GM21619 (cell line): ENCODE measurements at regions not wholly inside any gene's neighbourhood (a gene's known extent, or its start where the extent isn't known, plus 50 kb on each side); places are given as distances from the start of the nearest gene placed in this dataset.

Source experiments
- ATAC-seq: cut with Tn5 transposase; IDR thresholded peaks from one replicate; pipeline ENCODE4 v1.9.1; 2021; ENCODE audit not compliant: unreplicated experiment

DNA sequence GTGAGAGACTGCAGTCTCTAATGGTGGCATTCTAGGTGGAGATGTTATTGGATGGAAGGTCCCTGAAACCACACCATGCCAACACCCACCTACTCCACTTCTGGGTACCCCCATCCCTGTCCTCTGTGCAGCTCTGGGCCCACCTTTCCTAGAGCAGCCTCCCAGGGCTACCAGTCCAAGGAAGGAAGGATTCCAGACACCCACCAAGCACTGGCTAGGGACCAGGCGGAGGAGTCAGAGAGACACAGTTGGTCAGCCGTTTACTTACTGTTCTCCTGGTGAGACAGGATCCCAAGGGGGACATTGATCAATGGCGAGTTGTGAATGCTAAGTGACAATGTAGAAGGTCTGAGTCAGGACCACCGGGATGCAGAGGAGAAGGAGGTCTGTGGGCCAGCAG is 151.6 kb downstream of the TTC32 start:
- no peak for ATAC-seq

- ATAC-seq: no peak
These were observed 152.3 kb downstream of the TTC32 start for GRCh38 chr2:19749507-19749836.

DNA sequence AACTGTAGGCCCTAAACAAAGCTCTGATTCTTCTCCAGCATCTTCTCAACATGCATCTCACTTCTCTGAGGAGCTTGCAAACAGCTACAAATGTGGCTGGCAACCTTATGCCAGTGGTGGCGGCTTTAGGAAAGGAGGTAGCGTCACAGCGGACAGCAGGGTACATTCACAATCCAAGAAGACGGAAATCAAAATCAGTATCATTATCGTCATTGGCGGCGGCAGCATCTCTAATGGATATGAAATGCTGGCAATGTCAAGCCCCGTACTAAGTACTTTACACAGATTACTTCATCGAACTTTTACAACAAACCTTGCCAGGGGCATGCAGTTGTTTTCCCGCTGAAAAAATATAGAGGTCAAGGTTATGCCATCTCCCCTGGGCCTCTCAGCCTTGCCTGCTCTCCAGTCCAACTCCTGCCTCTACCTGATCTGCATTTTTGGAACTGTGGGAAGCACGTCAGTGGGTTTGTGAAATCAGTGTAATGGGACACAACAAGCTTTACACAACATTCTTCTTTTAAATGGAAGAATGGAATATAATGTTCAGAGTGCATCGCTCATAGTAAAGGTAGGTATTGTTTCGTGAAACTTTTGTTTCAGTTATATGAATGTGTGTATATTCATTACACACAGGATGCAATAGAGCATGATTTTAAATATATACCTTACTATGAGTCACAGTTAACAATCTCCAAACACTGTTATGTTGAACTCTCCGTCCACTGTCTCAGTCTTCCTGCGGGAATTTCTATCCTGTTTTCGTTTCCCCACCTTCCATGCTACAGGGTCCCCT is 152.9 kb downstream of the TTC32 start:
- ATAC-seq: no peak

- no peak for ATAC-seq
These were observed 153.8 kb downstream of the TTC32 start for GRCh38 chr2:19748073-19748375.

DNA sequence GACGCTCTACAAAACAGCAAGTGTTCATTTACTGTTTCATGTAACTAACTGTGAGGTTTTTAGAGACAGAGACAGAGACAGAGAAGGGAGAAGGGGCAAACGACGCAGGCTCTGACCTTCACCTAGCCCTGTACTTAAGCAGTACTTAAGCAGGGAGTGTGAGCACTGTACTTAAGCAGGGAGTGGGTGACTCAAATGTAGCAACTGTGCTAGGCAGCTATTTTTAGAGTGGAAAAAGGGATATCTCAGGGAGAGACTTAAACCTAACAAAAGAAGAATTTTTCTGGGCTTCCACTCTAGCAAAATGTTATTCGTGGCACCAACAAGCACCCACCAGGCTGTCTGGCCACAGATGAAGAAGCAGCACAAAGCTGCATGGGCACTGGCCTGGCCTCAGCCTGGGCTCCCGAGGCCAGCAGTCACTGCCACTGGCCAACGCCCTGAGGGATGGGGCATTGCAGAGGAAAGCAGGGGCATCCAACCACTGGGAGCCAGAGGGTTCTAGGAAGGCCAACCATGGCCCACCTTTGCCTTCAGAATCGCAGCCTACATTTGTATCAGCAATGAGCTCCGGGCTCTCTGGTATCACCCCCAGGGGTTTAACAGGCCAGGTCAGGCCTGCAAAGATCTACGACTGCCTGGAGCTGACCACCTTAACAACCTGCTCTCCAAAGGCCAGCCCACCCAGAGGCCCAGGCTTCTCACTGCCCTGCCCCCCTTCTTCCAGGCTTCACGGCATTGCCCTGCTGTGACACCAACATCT is 154.3 kb downstream of the TTC32 start:
- no peak for ATAC-seq

- ATAC-seq: no peak
These were observed 155.0 kb downstream of the TTC32 start for GRCh38 chr2:19746611-19747309.

DNA sequence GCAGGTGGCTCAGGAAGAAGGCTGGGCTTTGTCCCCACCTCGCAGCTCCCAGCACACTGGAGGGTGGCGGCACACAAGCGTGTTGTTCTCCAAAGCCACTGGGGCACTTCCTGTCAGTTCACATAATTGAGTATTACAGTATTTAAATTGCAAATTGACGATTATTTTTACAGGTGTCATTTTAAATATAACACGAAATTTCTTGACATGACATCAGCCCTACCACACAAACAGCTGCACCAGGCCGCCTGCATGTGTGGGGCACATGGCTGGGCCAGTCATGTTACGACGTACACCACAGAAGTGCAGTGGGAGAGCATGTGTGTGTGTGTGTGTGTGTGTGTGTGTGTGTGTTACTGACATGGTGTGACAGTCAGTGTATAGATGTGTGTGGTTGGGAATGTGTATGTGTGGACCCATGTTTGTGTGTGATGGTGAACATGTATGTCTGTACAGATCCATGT is 155.6 kb downstream of the TTC32 start:
- no peak for ATAC-seq

- ATAC-seq: no peak
These were observed 156.3 kb downstream of the TTC32 start for GRCh38 chr2:19745318-19746136.

DNA sequence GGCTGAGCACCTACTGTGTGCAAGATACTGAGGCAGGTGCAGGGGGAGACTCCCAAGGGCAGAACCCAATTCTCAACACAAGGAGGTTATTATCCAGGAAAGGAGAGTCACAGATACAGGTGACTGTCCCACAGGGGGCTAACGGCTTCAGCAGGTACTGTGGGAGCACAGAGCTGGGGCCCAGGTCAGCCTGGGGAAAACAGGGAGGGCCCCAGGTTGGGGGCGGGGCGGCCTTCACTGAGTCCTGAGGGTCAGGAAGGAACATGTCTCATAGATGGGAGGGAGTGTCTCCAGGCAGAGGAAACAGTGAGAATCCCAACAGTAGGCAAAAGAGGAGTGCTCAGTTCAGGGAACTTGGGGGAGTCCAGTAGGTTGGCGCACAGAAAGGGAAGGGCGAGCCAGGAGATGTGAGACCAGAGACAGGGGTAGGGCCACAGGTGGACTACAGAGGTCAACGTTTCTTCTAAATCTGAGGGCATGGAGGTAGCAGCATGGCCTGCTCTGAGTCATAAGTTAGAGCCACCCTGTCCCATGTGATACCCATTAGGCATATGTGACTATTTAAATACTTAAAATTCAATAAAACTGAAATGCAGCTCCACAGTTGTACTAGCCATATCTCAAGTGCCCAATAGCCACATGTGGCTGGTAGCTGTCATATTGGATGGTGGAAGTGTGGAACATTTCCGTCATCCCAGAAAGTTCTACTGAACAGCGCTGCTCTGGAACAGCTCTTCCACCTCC is 157.2 kb downstream of the TTC32 start:
- ATAC-seq: no peak

DNA sequence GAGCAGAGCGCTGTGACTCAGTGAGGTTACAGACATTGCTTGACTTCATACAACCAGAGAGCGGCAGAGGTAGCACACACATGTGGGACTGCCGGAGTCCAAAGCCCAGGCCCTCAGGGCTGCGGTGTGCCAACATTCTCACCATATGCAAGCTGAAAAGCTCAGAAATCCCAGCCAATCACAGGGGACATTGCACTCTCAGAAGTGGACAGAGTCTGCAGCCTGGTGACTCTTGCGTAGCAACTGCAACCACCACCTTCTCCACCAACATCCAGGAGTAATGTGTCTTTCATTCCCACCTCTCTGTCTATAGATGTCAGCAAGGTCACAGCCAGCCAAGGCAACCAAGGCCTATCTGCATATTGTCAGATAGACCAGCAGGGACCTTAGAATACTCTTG is 158.1 kb downstream of the TTC32 start:
- ATAC-seq: no peak

DNA sequence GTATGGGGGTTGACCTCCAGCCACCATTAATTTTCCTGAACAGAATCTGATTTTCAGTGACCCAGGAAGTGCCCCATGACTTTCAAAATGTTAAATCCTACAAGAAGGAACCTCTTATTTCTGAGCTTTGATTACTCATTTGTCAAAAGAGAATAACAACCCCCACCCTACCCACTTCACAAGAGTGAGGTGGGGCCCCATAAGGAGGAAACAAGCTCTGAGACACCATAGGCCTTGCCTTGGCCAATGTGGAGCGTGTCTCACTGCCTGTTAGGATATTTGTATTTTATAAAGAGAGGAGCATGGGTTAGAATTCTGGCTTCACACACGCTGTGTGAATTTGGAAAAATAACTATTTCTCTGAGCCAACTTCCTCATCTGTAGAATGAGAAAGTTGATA is 158.9 kb downstream of the TTC32 start:
- ATAC-seq: no peak

DNA sequence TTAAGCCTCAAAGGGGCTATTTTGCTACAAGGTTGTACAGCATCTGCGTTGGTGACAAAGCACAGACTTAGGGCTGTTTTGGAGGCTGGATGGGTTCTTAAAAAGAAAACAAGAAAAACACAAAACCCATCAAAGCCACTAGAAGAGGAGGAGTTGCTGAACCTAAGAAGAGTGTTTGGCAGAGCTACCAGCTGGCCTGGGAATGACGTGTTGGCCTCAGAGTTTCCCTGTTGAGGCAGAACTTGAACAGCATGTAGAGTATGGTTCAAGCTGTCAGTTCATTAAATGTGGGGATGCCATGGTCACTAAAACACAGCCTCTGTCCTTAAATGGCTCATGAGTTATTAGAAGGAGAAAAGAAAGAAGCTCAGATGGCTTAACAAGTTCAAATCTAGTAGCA is 162.5 kb downstream of the TTC32 start:
- no peak for ATAC-seq

DNA sequence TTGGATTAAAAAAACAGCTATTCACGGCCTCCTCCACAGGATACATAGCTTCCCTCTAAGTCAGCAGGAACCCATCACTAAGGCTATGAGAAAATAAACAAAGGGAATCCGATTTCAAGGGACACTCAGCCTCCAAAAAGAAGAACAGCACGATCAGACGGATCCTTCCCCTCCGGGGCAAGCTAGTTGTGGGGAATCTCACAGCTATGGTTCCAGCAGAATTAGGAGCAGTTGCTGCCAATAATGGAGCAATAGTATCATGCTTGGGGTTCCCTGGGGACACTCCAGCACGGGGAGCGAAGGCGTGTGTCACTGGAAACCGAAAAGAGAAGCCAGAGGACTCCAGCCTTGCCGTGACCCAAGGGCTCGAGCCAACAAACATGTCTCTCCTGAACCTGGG is 163.1 kb downstream of the TTC32 start:
- ATAC-seq: no peak

DNA sequence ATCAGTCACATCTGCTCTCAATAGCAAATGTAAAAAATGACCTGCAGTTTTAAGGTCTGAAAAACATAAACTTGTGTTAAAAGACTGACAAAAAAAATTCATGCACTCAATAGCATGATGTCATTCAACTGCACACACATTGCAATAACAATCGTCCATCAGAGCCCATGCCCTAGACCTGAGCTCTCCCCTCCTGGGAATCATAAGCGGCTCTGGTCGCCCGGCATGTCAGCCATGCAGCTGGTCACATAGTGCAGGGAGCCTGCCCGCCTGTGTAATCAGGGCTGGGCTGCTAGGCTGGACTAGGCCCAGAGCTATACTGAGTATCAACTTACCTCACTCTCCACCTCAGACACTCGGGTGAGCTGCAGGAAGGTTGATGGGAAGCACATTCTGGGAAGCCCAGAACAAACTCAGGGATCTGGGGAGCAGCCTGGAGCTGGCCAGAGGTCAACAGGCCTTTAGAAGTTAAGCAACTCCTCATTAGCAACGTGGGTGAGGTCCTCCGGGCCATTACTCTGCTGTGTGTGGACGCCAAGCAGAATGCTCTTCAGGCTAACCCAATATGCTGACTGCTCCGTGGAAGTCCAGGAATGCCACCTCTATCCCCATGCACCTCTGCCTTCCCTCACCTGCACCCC is 165.5 kb downstream of the TTC32 start:
- ATAC-seq: no peak

DNA sequence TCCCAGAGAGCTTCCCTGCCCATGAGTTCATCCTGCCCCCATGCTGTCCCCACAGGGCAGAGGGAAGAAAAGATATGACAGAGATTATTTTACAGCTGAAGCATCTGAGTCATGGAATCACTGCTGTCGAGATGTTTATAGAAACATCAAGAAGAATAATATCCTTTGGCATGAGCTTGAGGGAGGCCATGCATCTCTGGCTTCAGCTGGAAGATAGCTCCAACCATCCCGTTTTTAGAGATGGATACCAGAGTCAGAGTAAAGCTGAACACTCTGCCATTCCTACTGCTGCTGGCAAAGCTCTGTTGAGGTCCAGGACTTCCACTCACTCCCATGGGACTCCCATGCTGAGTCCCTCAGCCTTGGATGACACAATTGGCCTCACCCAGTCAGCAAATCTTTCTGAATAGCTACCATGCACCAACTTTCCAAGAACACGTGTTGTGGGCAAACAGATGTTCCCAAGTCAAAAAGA is 167.8 kb downstream of the TTC32 start:
- ATAC-seq: no peak

DNA sequence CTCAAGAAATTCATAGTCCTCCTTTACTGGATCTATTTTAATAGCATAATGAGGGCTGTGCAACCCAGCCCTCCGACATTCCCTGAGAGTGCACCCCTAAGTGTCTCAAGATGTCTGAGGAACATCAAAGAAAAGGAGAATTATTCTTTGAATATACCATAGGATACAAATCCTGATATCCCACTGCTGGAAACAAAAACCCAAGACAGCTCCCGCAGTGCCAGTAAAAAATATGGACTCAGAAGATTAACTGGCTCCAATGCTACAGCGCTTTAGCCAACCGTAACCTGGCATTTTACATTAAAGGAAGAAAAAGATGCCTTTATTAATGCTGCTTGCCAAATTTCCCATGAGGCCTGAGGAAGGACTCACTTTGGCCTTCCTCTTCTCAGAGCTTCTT is 168.4 kb downstream of the TTC32 start:
- ATAC-seq: no peak

GRCh38 chr2:19732255-19732654 is 169.5 kb downstream of the TTC32 start:
- no peak for ATAC-seq

GRCh38 chr2:19731515-19731914 is 170.3 kb downstream of the TTC32 start:
- ATAC-seq: no peak

DNA sequence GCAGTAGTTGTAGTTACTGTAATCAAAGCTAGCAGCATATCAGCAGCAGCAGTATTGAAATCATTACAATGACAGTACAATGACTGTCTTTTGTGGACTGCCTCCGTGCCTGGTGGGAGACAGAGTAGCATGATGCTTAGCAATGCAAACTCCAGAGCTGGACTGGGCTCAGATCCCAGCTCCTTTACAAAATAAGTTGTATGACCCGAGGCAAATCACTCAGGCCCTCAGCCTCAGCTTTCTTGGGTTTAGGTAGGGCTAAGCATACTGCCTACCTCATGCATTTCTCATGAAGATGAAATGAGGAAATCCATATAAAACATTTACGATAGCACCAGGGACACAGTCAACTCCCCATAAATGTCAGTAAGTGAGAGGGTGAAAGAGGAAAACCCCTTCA is 170.7 kb downstream of the TTC32 start:
- ATAC-seq: no peak

- ATAC-seq: no peak
These were observed 173.7 kb downstream of the TTC32 start for GRCh38 chr2:19728125-19728524.
